HepG2 (cell line): ENCODE measurements at regions not wholly inside any gene's neighbourhood (a gene's known extent, or its start where the extent isn't known, plus 50 kb on each side); places are given as distances from the start of the nearest gene placed in this dataset.

Source experiments
- ATAC-seq: fragments of 200-7000 bp; cut with Tn5 transposase; 3 replicates; pipeline ENCODE4 v1.9.1; 2020; ENCODE audit warnings: mild to moderate bottlenecking, moderate library complexity
- BruUV-seq: library from RNA; stranded (reverse); fragments of 400-500 nt; replicated peaks from 2 replicates; lab custom pipeline; 2021; lab: Mats Ljungman, UMichigan
- CTCF ChIA-PET: fragments of 300-600 bp; formaldehyde crosslinking; extraction: SDS; loops from one replicate; lab custom pipeline; 2021; ENCODE audit warnings: low total read pairs, inconsistent platforms, low intra/inter-chr PET ratio; lab: Yijun Ruan, JAX
- POLR2A ChIA-PET: fragments of 350-600 bp; sonication (Branson Sonifier 250); formaldehyde crosslinking; loops from one replicate; lab custom pipeline; 2020; ENCODE audit warnings: antibody characterized with exemption, inconsistent platforms; lab: Yijun Ruan, JAX
- DNase-seq: peaks from one replicate; pipeline ENCODE4 v3.0.0-alpha.2; 2015; ENCODE audit warnings: low spot score
- FAIRE-seq: peaks from 3 replicates; lab custom pipeline; 2011; peaks lifted over from hg19 to GRCh38; lab: Jason Lieb, UNC
- H2AFZ ChIP-seq: one replicate; pipeline ENCODE4 v1.6.1; 2011; ENCODE audit warnings: low read length, inconsistent platforms
- H3K27ac ChIP-seq: fragments of 300-600 bp; 3 replicates; pipeline ENCODE4 v1.8.0; 2011; ENCODE audit warnings: mixed run types, mild to moderate bottlenecking, mixed read lengths, low read length, inconsistent platforms; ENCODE audit not compliant: insufficient read depth; ENCODE audit errors: extremely low read length
- H3K27me3 ChIP-seq, 2 experiments: fragments of 200-600 bp in 1 of 2; 2 replicates in 1 of 2; 3 replicates in 1 of 2; pipeline versions ENCODE4 v1.6.0 to v1.8.0; 2011; ENCODE audit warnings: low read length in 2 of 2, mild to moderate bottlenecking in 2 of 2, moderate library complexity in 2 of 2, inconsistent platforms in 1 of 2; ENCODE audit not compliant: insufficient read depth in 2 of 2, control insufficient read depth in 1 of 2
- H3K36me3 ChIP-seq, 2 experiments: fragments of 200-600 bp in 1 of 2; replicated peaks in 1 of 2; 2 replicates in 1 of 2; 3 replicates in 1 of 2; pipeline versions ENCODE4 v1.5.1 to v1.8.0; 2011; ENCODE audit warnings: low read length in 2 of 2, inconsistent platforms in 1 of 2; ENCODE audit not compliant: insufficient read depth in 2 of 2, control insufficient read depth in 1 of 2
- H3K4me1 ChIP-seq: 2 replicates; pipeline ENCODE4 v1.5.1; 2012; ENCODE audit warnings: low read length, inconsistent platforms; ENCODE audit not compliant: insufficient read depth
- H3K4me2 ChIP-seq: 2 replicates; pipeline ENCODE4 v1.6.0; 2011; ENCODE audit warnings: low read depth, low read length, inconsistent platforms
- H3K4me3 ChIP-seq, 3 experiments: fragments of 200-600 bp in 1 of 3; sonication (generic), shearing (Covaris generic) in 1 of 3; replicated peaks in 1 of 3; 2 replicates each; pipeline ENCODE4 v1.5.1; 2011 to 2016; ENCODE audit warnings: low read length in 3 of 3, inconsistent platforms in 2 of 3, low read depth in 2 of 3, mild to moderate bottlenecking in 2 of 3, control low read depth in 1 of 3, mixed read lengths in 1 of 3; ENCODE audit not compliant: insufficient read depth in 1 of 3
- H3K79me2 ChIP-seq: one replicate; pipeline ENCODE4 v1.6.1; 2011; ENCODE audit warnings: low read length, inconsistent platforms; ENCODE audit not compliant: insufficient read depth
- H3K9ac ChIP-seq: 2 replicates; pipeline ENCODE4 v1.6.0; 2011; ENCODE audit warnings: mild to moderate bottlenecking, low read depth, low read length, inconsistent platforms; ENCODE audit not compliant: insufficient read depth
- H3K9me3 ChIP-seq: 2 replicates; pipeline ENCODE4 v1.5.1; 2012; ENCODE audit warnings: mild to moderate bottlenecking, low read length
- H4K20me1 ChIP-seq: 2 replicates; pipeline ENCODE4 v1.6.0; 2011; ENCODE audit warnings: inconsistent platforms, mild to moderate bottlenecking, low read length, moderate library complexity; ENCODE audit not compliant: insufficient read depth
- ATRX ChIP-seq: sonication (generic); formaldehyde crosslinking; IDR thresholded peaks from 2 replicates; pipeline ENCODE4 v1.4.0; 2020; ENCODE audit warnings: missing genetic modification reagents, borderline replicate concordance
- EEA1 ChIP-seq: sonication (generic); formaldehyde crosslinking; IDR thresholded peaks from 2 replicates; pipeline ENCODE4 v1.5.1; 2020; ENCODE audit warnings: mild to moderate bottlenecking, missing genetic modification reagents, borderline replicate concordance
- GABPA ChIP-seq, 2 experiments: IDR thresholded peaks; 2 replicates each; pipeline ENCODE4 v1.6.1; 2011 to 2016; ENCODE audit warnings: low read depth in 2 of 2, low read length in 1 of 2, missing biosample characterization in 1 of 2, missing genetic modification characterization in 1 of 2
- HDAC6 ChIP-seq: fragments of 200-600 bp; sonication (generic); IDR thresholded peaks from 2 replicates; pipeline ENCODE4 v1.7.0; 2017; ENCODE audit warnings: mild to moderate bottlenecking, antibody characterized with exemption, low read length, low read depth
- RNF219 ChIP-seq: sonication (generic); formaldehyde crosslinking; IDR thresholded peaks from 2 replicates; pipeline ENCODE4 v1.5.0; 2020; ENCODE audit warnings: mild to moderate bottlenecking, missing genetic modification reagents
- RXRA ChIP-seq: sonication (generic); formaldehyde crosslinking; IDR thresholded peaks from 2 replicates; pipeline ENCODE4 v1.5.1; 2020; ENCODE audit warnings: missing genetic modification reagents
- SUZ12 ChIP-seq: fragments of 150-350 bp; IDR thresholded peaks from 2 replicates; pipeline ENCODE4 v1.6.1; 2014; ENCODE audit warnings: low read depth, low read length
- ZNF124 ChIP-seq: sonication (generic); formaldehyde crosslinking; IDR thresholded peaks from 2 replicates; pipeline ENCODE4 v1.4.0; 2020; ENCODE audit warnings: missing genetic modification reagents
- ZNF138 ChIP-seq: sonication (generic); formaldehyde crosslinking; IDR thresholded peaks from 2 replicates; pipeline ENCODE4 v1.5.0; 2020; ENCODE audit warnings: mild to moderate bottlenecking, low read depth, missing genetic modification reagents
- ZNF280B ChIP-seq: sonication (generic); formaldehyde crosslinking; IDR thresholded peaks from 2 replicates; pipeline ENCODE4 v1.5.0; 2020; ENCODE audit warnings: missing genetic modification reagents, mild to moderate bottlenecking, borderline replicate concordance
- ZNF788 ChIP-seq: sonication (generic); formaldehyde crosslinking; IDR thresholded peaks from 2 replicates; pipeline ENCODE4 v1.5.0; 2020; ENCODE audit warnings: mild to moderate bottlenecking, missing genetic modification reagents, borderline replicate concordance
- ZNF839 ChIP-seq: sonication (generic); formaldehyde crosslinking; IDR thresholded peaks from 2 replicates; pipeline ENCODE4 v1.4.0; 2020; ENCODE audit warnings: missing genetic modification reagents, mild to moderate bottlenecking, borderline replicate concordance
- WGBS: methylation state at CpG from one replicate; pipeline ENCODE4 v1.1.6; 2017; ENCODE audit warnings: low lambda C conversion rate; 5-methylcytosine and 5-hydroxymethylcytosine counted together
- in situ Hi-C: cut with HindIII; loops from 2 replicates; pipeline ENCODE4 v1.10.0; 2017; ENCODE audit warnings: low pct_unique_long_range_greater_than_20kb; ENCODE audit not compliant: extremely low pct_ligation_motif_present
- intact Hi-C: fragments of 100-400 bp; cut with micrococcal nuclease; formaldehyde crosslinking; loops from one replicate; pipeline ENCODE4 v1.10.0; 2022; ENCODE audit not compliant: unreplicated experiment
- TF ChIP-seq, protein P1 (sequence below): sonication (generic); formaldehyde crosslinking; IDR thresholded peaks from 2 replicates; pipeline ENCODE4 v1.4.0; 2020; ENCODE audit warnings: mild to moderate bottlenecking, missing genetic modification reagents
- TF ChIP-seq, protein P2 (sequence below): sonication (generic); formaldehyde crosslinking; IDR thresholded peaks from 2 replicates; pipeline ENCODE4 v1.8.0; 2022; ENCODE audit warnings: low read depth, missing genetic modification reagents
- TF ChIP-seq, protein P3 (sequence below): sonication (generic); formaldehyde crosslinking; IDR thresholded peaks from 2 replicates; pipeline ENCODE4 v1.9.0; 2021; ENCODE audit warnings: missing genetic modification reagents, borderline replicate concordance
- TF ChIP-seq, protein P4 (sequence below): sonication (generic); formaldehyde crosslinking; IDR thresholded peaks from 2 replicates; pipeline ENCODE4 v1.8.0; 2022; ENCODE audit warnings: mild to moderate bottlenecking, missing genetic modification reagents

- no peak for FAIRE-seq
- H3K9ac ChIP-seq, result no peak overlapping the region
- no peaks in the 10 kb centered on the region; a peak in 1 of 5 replicates for H3K36me3 ChIP-seq
- H4K20me1 ChIP-seq, result no peaks in the 10 kb centered on the region
- ChIA-PET POLR2A (no interaction called here), CTCF (no interaction called here)
- no peaks in the 10 kb centered on the region for H3K4me1 ChIP-seq
- H3K27me3 ChIP-seq, result no peaks in the 10 kb centered on the region
- no peaks in the 10 kb centered on the region for H3K79me2 ChIP-seq
- BruUV-seq, result no TSS peak
- no peak overlapping the region for H3K27ac ChIP-seq
- H2AFZ ChIP-seq, result no peak overlapping the region
- no peak for DNase-seq
- intact Hi-C loops, result no loop called here
- no peak for TF ChIP-seq ZNF280B
- TF ChIP-seq ZNF124 (CRISPR knock-in tag), result no peak
- TF ChIP-seq, protein P1, sequence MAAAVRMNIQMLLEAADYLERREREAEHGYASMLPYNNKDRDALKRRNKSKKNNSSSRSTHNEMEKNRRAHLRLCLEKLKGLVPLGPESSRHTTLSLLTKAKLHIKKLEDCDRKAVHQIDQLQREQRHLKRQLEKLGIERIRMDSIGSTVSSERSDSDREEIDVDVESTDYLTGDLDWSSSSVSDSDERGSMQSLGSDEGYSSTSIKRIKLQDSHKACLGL (CRISPR knock-in tag), result no peak
- no peak for TF ChIP-seq HDAC6
- no peak for TF ChIP-seq EEA1 (CRISPR knock-in tag)
- no peak for TF ChIP-seq GABPA (IDR thresholded peaks at IDR 0.05; ENCODE audit: low read depth, low read length)
- TF ChIP-seq GABPA (CRISPR knock-in tag; IDR thresholded peaks at IDR 0.05; ENCODE audit: low read depth), result no peak
- TF ChIP-seq, protein P2, sequence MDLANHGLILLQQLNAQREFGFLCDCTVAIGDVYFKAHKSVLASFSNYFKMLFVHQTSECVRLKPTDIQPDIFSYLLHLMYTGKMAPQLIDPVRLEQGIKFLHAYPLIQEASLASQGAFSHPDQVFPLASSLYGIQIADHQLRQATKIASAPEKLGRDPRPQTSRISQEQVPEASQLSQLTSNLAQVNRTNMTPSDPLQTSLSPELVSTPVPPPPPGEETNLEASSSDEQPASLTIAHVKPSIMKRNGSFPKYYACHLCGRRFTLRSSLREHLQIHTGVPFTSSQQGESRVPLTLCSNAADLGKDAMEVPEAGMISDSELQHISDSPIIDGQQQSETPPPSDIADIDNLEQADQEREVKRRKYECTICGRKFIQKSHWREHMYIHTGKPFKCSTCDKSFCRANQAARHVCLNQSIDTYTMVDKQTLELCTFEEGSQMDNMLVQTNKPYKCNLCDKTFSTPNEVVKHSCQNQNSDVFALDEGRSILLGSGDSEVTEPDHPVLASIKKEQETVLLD (CRISPR knock-in tag), result no peak
- TF ChIP-seq ZNF788, result no peak
- TF ChIP-seq RXRA, result no peak
- TF ChIP-seq, protein P3, sequence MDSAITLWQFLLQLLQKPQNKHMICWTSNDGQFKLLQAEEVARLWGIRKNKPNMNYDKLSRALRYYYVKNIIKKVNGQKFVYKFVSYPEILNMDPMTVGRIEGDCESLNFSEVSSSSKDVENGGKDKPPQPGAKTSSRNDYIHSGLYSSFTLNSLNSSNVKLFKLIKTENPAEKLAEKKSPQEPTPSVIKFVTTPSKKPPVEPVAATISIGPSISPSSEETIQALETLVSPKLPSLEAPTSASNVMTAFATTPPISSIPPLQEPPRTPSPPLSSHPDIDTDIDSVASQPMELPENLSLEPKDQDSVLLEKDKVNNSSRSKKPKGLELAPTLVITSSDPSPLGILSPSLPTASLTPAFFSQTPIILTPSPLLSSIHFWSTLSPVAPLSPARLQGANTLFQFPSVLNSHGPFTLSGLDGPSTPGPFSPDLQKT (CRISPR knock-in tag), result no peak
- no peak for TF ChIP-seq SUZ12
- TF ChIP-seq ZNF138 (CRISPR knock-in tag), result no peak
- TF ChIP-seq ZNF839, result no peak
- TF ChIP-seq RNF219 (CRISPR knock-in tag), result no peak
- TF ChIP-seq ATRX (CRISPR knock-in tag), result no peak
- TF ChIP-seq, protein P4, sequence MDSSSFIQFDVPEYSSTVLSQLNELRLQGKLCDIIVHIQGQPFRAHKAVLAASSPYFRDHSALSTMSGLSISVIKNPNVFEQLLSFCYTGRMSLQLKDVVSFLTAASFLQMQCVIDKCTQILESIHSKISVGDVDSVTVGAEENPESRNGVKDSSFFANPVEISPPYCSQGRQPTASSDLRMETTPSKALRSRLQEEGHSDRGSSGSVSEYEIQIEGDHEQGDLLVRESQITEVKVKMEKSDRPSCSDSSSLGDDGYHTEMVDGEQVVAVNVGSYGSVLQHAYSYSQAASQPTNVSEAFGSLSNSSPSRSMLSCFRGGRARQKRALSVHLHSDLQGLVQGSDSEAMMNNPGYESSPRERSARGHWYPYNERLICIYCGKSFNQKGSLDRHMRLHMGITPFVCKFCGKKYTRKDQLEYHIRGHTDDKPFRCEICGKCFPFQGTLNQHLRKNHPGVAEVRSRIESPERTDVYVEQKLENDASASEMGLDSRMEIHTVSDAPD, result no peak
- no peak for ATAC-seq
- 0% methylated on average over 2 of the region's 2 CpGs for WGBS
- H3K9me3 ChIP-seq, result peaks cover 78% of the 10 kb centered on the region
- in situ Hi-C loops, result no loop called here
- H3K4me3 ChIP-seq, result no peak overlapping the region
- H3K4me2 ChIP-seq, result no peak overlapping the region
Measured at GRCh38 chr10:107689323-107689722, 524.8 kb upstream of the SORCS1 start.
